ENCODE measurements at regions not wholly inside any gene's neighbourhood (a gene's known extent, or its start where the extent isn't known, plus 50 kb on each side); places are given as distances from the start of the nearest gene placed in this dataset.
"Not testable (repeated sequence)": the region's sequence is repeated elsewhere in the genome, so short reads cannot be mapped to it uniquely, and the experiment has no call there.

DNA sequence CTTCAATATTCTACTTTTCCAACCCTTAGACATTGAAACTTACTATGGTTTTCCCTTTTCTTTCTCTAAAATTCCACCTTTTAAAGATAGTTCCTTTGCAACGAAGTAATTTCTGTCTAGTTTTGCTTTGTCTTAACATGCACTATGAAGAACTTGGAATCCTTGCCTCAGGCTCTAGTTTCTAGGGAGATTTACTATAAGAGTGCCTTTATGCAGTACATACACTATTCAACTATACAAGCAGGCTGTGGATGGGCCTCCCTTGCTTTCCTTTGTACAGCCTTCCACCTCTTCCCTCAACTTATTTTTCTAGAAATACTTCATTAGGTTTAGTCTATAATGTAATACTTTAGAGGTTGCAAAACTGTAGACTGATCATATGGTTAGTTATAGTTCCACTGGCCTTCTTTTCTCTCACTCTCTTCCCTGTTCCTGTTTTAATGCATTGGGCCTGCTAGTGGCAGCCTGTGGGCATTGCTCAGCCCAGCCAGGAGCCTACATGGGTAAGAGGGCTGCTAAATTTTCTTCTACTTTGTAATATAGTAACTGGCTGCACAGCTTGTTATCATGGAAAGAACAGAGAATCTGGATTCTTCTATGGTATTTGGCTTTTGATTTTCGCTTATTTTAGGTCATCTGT lies 100.2 kb downstream of the C11orf87 start:
- no peak overlapping the region for H3K27ac ChIP-seq (replicated peaks in 1 of 4)
- no peaks in the 10 kb centered on the region for H3K9me3 ChIP-seq
- no peaks in the 10 kb centered on the region for H3K4me1 ChIP-seq
- H3K27me3 ChIP-seq: no peaks in the 10 kb centered on the region
- no peak overlapping the region for H3K4me3 ChIP-seq
- WGBS: 78% methylated on average over 2 of the region's 2 CpGs
- intact Hi-C loops (cut with DNase I): no loop called here
- no peak for DNase-seq (ENCODE audit: extremely low spot score)
- TF ChIP-seq, protein P1, sequence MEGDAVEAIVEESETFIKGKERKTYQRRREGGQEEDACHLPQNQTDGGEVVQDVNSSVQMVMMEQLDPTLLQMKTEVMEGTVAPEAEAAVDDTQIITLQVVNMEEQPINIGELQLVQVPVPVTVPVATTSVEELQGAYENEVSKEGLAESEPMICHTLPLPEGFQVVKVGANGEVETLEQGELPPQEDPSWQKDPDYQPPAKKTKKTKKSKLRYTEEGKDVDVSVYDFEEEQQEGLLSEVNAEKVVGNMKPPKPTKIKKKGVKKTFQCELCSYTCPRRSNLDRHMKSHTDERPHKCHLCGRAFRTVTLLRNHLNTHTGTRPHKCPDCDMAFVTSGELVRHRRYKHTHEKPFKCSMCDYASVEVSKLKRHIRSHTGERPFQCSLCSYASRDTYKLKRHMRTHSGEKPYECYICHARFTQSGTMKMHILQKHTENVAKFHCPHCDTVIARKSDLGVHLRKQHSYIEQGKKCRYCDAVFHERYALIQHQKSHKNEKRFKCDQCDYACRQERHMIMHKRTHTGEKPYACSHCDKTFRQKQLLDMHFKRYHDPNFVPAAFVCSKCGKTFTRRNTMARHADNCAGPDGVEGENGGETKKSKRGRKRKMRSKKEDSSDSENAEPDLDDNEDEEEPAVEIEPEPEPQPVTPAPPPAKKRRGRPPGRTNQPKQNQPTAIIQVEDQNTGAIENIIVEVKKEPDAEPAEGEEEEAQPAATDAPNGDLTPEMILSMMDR (IDR thresholded peaks at IDR 0.05): no peak
- no peak for TF ChIP-seq POLR2A (IDR thresholded peaks at IDR 0.05; ENCODE audit: low read depth)
- TF ChIP-seq EP300 (IDR thresholded peaks at IDR 0.05): no peak
- TF ChIP-seq POLR2AphosphoS5 (IDR thresholded peaks at IDR 0.05): no peak
- no peaks in the 10 kb centered on the region for H3K36me3 ChIP-seq

DNA sequence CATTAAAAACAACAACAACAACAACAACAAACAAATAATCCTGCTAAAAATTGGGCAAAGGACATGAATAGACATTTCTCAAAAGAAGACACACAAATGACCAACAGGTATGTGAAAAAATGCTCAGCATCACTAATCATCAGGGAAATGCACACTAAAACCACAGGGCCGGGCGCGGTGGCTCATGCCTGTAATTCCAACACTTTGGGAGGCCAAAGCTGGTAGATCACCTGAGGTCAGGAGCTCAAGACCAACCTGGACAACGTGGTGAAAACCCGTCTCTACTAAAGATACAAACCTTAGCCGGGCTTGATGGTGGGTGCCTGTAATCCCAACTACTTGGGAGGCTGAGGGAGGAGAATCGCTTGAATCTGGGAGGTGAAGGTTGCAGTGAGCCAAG lies 103.6 kb downstream of the C11orf87 start:
- H3K4me3 ChIP-seq; H3K27me3 ChIP-seq; intact Hi-C loops (cut with DNase I); H3K36me3 ChIP-seq; H3K9me3 ChIP-seq; H3K27ac ChIP-seq (replicated peaks in 1 of 4); H3K4me1 ChIP-seq; DNase-seq (ENCODE audit: extremely low spot score): not testable (repeated sequence)
- 88% methylated on average over 7 of the region's 7 CpGs for WGBS

DNA sequence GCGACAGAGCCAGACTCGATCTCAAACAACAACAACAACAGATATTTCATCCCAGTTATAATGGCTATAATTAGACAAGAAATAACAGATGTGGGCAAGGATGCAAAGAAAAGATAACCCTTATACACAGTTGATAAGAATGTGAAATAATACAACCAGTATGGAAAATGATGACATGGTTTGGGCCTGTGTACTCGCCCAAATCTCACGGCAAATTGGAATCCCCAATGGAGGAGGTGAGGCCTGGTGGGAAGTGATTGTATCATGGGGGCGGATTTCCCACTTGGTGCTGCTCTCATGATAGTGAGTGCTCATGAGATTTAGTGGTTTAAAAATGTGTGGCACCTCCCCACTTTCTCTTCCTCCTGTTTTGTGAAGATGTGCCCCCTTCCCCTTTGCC lies 104.1 kb downstream of the C11orf87 start:
- Histone ChIP-seq H3K27me3 (no peaks in the 10 kb centered on the region), H3K9me3 (no peaks in the 10 kb centered on the region), H3K27ac (replicated peaks in 1 of 4) (no peak overlapping the region), H3K36me3 (no peaks in the 10 kb centered on the region), H3K4me1 (no peaks in the 10 kb centered on the region), H3K4me3 (no peak overlapping the region)
- intact Hi-C loops (cut with DNase I): no loop called here
- 89% methylated on average over 5 of the region's 5 CpGs for WGBS
- no peak for DNase-seq (ENCODE audit: extremely low spot score)
- no peak for TF ChIP-seq POLR2AphosphoS5 (IDR thresholded peaks at IDR 0.05)
- TF ChIP-seq, protein P1 (IDR thresholded peaks at IDR 0.05): no peak
- TF ChIP-seq EP300 (IDR thresholded peaks at IDR 0.05): no peak
- no peak for TF ChIP-seq POLR2A (IDR thresholded peaks at IDR 0.05; ENCODE audit: low read depth)

DNA sequence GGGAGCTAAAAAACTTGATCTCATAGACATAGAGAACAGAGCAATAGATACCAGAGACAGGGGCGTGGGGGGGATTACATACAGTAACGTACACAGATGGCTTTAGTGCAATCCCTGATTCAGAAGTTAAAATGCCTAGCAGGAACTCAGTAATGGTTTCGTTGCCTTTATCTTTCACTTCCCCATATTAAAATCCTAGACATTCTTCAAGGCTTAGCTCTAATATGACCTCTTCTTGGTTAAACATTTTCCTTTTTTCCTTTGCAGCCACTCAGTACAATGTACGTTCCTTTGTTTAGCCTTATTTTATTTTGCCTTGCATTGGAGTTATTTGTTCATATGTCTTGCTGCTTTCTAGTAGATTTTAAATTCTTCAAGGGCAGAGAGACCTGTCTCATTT lies 104.9 kb downstream of the C11orf87 start:
- no peak overlapping the region for H3K27ac ChIP-seq (replicated peaks in 1 of 4)
- H3K36me3 ChIP-seq: no peaks in the 10 kb centered on the region
- intact Hi-C loops (cut with DNase I): no loop called here
- H3K27me3 ChIP-seq: no peaks in the 10 kb centered on the region
- H3K4me1 ChIP-seq: no peaks in the 10 kb centered on the region
- TF ChIP-seq POLR2AphosphoS5 (IDR thresholded peaks at IDR 0.05) (no peak), POLR2A (IDR thresholded peaks at IDR 0.05; ENCODE audit: low read depth) (no peak), EP300 (IDR thresholded peaks at IDR 0.05) (no peak)
- TF ChIP-seq, protein P1 (IDR thresholded peaks at IDR 0.05): no peak
- H3K9me3 ChIP-seq: no peaks in the 10 kb centered on the region
- DNase-seq (ENCODE audit: extremely low spot score): no peak
- WGBS: 65% methylated on average over 4 of the region's 4 CpGs
- no peak overlapping the region for H3K4me3 ChIP-seq

DNA sequence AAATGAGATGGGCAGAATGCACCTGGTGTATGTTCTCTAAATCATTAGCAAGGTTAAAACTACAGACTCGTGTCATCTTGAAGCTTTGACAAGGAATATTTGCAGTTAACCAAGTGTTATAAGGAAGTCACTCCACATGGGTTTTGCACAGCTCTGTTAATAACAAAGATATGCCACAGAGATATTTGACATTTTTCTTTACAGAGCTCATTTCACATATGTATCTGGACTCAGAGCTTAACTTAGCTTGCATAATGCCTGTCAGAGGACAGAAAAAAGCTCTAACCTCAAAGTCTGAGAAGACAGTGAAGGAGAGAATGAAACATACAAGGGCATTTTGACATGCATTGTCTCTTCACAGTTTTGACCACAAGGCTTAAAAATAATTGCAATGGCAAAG lies 105.5 kb downstream of the C11orf87 start:
- 58% methylated on average over 1 of the region's 1 CpG for WGBS
- TF ChIP-seq, protein P1 (IDR thresholded peaks at IDR 0.05): no peak
- TF ChIP-seq POLR2AphosphoS5 (IDR thresholded peaks at IDR 0.05) (no peak), EP300 (IDR thresholded peaks at IDR 0.05) (no peak), POLR2A (IDR thresholded peaks at IDR 0.05; ENCODE audit: low read depth) (no peak)
- Histone ChIP-seq H3K27me3 (no peaks in the 10 kb centered on the region), H3K27ac (replicated peaks in 1 of 4) (no peak overlapping the region), H3K9me3 (no peaks in the 10 kb centered on the region), H3K4me1 (no peaks in the 10 kb centered on the region), H3K36me3 (no peaks in the 10 kb centered on the region), H3K4me3 (no peak overlapping the region)
- no peak for DNase-seq (ENCODE audit: extremely low spot score)
- intact Hi-C loops (cut with DNase I): no loop called here

Data from esophagus muscularis mucosa (tissue), 4 donors.